ENCODE measurements at regions not wholly inside any gene's neighbourhood (a gene's known extent, or its start where the extent isn't known, plus 50 kb on each side); places are given as distances from the start of the nearest gene placed in this dataset.

GRCh38 chr18:8499810-8500675, 109.2 kb upstream of the RAB12 start:
- TF ChIP-seq CTCF (tag by site-specific recombination; IDR thresholded peaks at IDR 0.05) (no peak), ZNF146 (tag by site-specific recombination; IDR thresholded peaks at IDR 0.05) (no peak), ZSCAN18 (tag by site-specific recombination; IDR thresholded peaks at IDR 0.05) (no peak), ATF2 (tag by site-specific recombination; IDR thresholded peaks at IDR 0.05; ENCODE audit: low read depth) (no peak), YY1 (tag by site-specific recombination; IDR thresholded peaks at IDR 0.05) (no peak), KLF10 (tag by site-specific recombination; IDR thresholded peaks at IDR 0.05) (no peak), ZNF513 (tag by site-specific recombination; IDR thresholded peaks at IDR 0.05) (no peak), ZNF404 (tag by site-specific recombination; IDR thresholded peaks at IDR 0.05) (no peak), OSR2 (tag by site-specific recombination; IDR thresholded peaks at IDR 0.05) (no peak)
